ENCODE measurements at regions not wholly inside any gene's neighbourhood (a gene's known extent, or its start where the extent isn't known, plus 50 kb on each side); places are given as distances from the start of the nearest gene placed in this dataset.

- WGBS = 92% methylated on average over 10 of the region's 10 CpGs
- TF ChIP-seq ZBTB33 (IDR thresholded peaks at IDR 0.05) = no peak
- TF ChIP-seq FOXA2 (IDR thresholded peaks at IDR 0.05) = no peak
- no peak for TF ChIP-seq REST (IDR thresholded peaks at IDR 0.05)
- TF ChIP-seq GABPA (IDR thresholded peaks at IDR 0.05 in 1 of 2, conservative IDR thresholded peaks at IDR 0.05 in 1 of 2) = no peak
- no peak for TF ChIP-seq RXRA (IDR thresholded peaks at IDR 0.05)
- no peak for TF ChIP-seq FOXA1 (IDR thresholded peaks at IDR 0.05)
- TF ChIP-seq HNF4G (IDR thresholded peaks at IDR 0.05) = no peak
- H3K27me3 ChIP-seq (ENCODE audit: control insufficient read depth in 4 of 4, insufficient read depth in 4 of 4, low read length in 3 of 4) = no peaks in the 10 kb centered on the region
- no peaks in the 10 kb centered on the region for H3K36me3 ChIP-seq (ENCODE audit: control insufficient read depth in 4 of 4, insufficient read depth in 3 of 4, low read depth in 1 of 4, low read length in 3 of 4)
- H3K9me3 ChIP-seq (ENCODE audit: control insufficient read depth in 4 of 4, low read length in 3 of 4) = peaks cover 0 to 8% (median 5%) of the 10 kb centered on the region in 4 donors
- H3K9ac ChIP-seq (ENCODE audit: low read depth in 1 of 2, low read length in 2 of 2) = no peak overlapping the region
- no peak for DNase-seq (ENCODE audit: low spot score)
- H3K27ac ChIP-seq (ENCODE audit: low read depth in 1 of 2, low read length in 2 of 2) = no peak overlapping the region
- no peaks in the 10 kb centered on the region for H3K4me1 ChIP-seq (ENCODE audit: control insufficient read depth in 4 of 4, insufficient read depth in 4 of 4, low read length in 3 of 4)
- H3K4me3 ChIP-seq (ENCODE audit: low read depth in 1 of 3, low read length in 3 of 3) = no peak overlapping the region
Observed at GRCh38 chr1:29497395-29498125, 261.2 kb downstream of the PTPRU start.

- no peaks in the 10 kb centered on the region for H3K27me3 ChIP-seq (ENCODE audit: control insufficient read depth in 4 of 4, insufficient read depth in 4 of 4, low read length in 3 of 4)
- peaks cover 0 to 8% (median 5%) of the 10 kb centered on the region in 4 donors for H3K9me3 ChIP-seq (ENCODE audit: control insufficient read depth in 4 of 4, low read length in 3 of 4)
- no peak overlapping the region for H3K27ac ChIP-seq (ENCODE audit: low read depth in 1 of 2, low read length in 2 of 2)
- no peak overlapping the region for H3K9ac ChIP-seq (ENCODE audit: low read depth in 1 of 2, low read length in 2 of 2)
- H3K4me1 ChIP-seq (ENCODE audit: control insufficient read depth in 4 of 4, insufficient read depth in 4 of 4, low read length in 3 of 4) = no peaks in the 10 kb centered on the region
- DNase-seq (ENCODE audit: low spot score) = peak; percentile 25
- no peaks in the 10 kb centered on the region for H3K36me3 ChIP-seq (ENCODE audit: control insufficient read depth in 4 of 4, insufficient read depth in 3 of 4, low read depth in 1 of 4, low read length in 3 of 4)
- TF ChIP-seq YY1 (IDR thresholded peaks at IDR 0.05) (no peak), MAX (IDR thresholded peaks at IDR 0.05) (no peak), RXRA (IDR thresholded peaks at IDR 0.05) (no peak), FOXA1 (IDR thresholded peaks at IDR 0.05) (no peak), CTCF (IDR thresholded peaks at IDR 0.05; ENCODE audit: low read depth, low read length, missing input control) (no peak), FOXA2 (IDR thresholded peaks at IDR 0.05) (no peak), HNF4G (IDR thresholded peaks at IDR 0.05) (no peak), TAF1 (conservative IDR thresholded peaks at IDR 0.05) (no peak), HNF4A (conservative IDR thresholded peaks at IDR 0.05) (no peak), NR2F2 (IDR thresholded peaks at IDR 0.05) (no peak), ZBTB33 (IDR thresholded peaks at IDR 0.05) (no peak)
- WGBS = 90% methylated on average over 8 of the region's 8 CpGs
- no peak overlapping the region for H3K4me3 ChIP-seq (ENCODE audit: low read depth in 1 of 3, low read length in 3 of 3)
Observed at GRCh38 chr1:29496701-29497100, 260.4 kb downstream of the PTPRU start.
